ENCODE measurements at regions not wholly inside any gene's neighbourhood (a gene's known extent, or its start where the extent isn't known, plus 50 kb on each side); places are given as distances from the start of the nearest gene placed in this dataset.

DNA sequence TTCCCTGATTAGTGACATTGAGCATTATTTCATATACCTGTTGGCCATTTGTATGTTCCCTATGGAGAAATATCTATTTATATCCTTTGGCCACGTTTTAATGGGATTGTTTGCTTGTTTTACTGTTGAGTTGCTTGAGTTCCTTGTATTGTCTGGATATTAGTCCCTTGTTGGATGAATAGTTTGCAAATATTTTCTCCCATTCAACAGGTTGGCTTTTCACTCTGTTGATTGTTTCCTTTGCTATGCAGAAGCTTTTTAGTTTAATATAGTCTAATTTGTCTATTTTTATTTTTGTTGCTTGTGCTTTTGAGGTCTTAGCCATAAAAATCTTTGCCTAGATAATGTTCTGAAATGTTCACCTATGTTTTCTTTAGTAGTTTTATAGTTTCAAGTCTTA is 60.2 kb upstream of the HUWE1 start:
- H3K4me1 ChIP-seq = no peaks in the 10 kb centered on the region
- H3K4me3 ChIP-seq = no peak overlapping the region
- TF ChIP-seq, protein P1, sequence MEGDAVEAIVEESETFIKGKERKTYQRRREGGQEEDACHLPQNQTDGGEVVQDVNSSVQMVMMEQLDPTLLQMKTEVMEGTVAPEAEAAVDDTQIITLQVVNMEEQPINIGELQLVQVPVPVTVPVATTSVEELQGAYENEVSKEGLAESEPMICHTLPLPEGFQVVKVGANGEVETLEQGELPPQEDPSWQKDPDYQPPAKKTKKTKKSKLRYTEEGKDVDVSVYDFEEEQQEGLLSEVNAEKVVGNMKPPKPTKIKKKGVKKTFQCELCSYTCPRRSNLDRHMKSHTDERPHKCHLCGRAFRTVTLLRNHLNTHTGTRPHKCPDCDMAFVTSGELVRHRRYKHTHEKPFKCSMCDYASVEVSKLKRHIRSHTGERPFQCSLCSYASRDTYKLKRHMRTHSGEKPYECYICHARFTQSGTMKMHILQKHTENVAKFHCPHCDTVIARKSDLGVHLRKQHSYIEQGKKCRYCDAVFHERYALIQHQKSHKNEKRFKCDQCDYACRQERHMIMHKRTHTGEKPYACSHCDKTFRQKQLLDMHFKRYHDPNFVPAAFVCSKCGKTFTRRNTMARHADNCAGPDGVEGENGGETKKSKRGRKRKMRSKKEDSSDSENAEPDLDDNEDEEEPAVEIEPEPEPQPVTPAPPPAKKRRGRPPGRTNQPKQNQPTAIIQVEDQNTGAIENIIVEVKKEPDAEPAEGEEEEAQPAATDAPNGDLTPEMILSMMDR (IDR thresholded peaks at IDR 0.05 in 4 of 5, conservative IDR thresholded peaks at IDR 0.05 in 1 of 5) = no peak
- no peak for TF ChIP-seq POLR2A (IDR thresholded peaks at IDR 0.05)
- intact Hi-C loops (cut with DNase I; ENCODE audit: low total_unique reads) (no loop called here), in situ Hi-C loops (cut with MboI; ENCODE audit: low sequenced_read_pairs in 4 of 4) (loop anchor here in 1 of 4 donors (25.0 kb wide), 1 partner anchor 91 kb away; no protein-coding TSS in a partner anchor)
- DNase-seq (no peak), ATAC-seq (no peak)
- no peaks in the 10 kb centered on the region for H3K36me3 ChIP-seq
- H3K27ac ChIP-seq = no peak overlapping the region
- no peaks in the 10 kb centered on the region for H3K27me3 ChIP-seq
- no peaks in the 10 kb centered on the region for H3K9me3 ChIP-seq

DNA sequence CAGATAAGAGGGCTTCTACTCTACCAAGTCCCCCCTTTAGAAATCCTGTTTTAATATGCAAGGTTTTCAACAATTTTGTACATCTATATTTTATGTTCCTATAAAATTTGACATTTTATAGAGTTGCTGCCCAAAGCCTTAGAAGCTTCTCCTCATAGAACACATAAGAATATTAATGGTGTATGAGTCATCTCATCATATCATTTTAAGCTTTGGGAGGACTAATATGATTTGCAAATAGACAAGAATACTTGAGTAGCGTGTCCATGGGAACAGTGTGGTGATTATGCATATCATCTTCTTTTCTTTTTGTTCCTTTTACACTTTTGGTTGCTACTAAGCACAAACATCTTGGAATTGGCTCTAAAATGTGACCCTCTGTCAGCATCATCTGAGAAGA is 56.7 kb upstream of the HUWE1 start:
- DNase-seq (no peak), ATAC-seq (no peak)
- intact Hi-C loops (cut with DNase I; ENCODE audit: low total_unique reads) = no loop called here
- Histone ChIP-seq H3K4me3 (no peak overlapping the region), H3K36me3 (no peaks in the 10 kb centered on the region), H3K9me3 (no peaks in the 10 kb centered on the region), H3K27me3 (peaks cover 0 to 2% (median 0%) of the 10 kb centered on the region in 3 donors), H3K27ac (no peak overlapping the region), H3K4me1 (no peaks in the 10 kb centered on the region)
- TF ChIP-seq, protein P1 (IDR thresholded peaks at IDR 0.05 in 4 of 5, conservative IDR thresholded peaks at IDR 0.05 in 1 of 5) = no peak
- no peak for TF ChIP-seq POLR2A (IDR thresholded peaks at IDR 0.05)
- in situ Hi-C loops (cut with MboI; ENCODE audit: low sequenced_read_pairs in 4 of 4) = loop anchor here in 1 of 4 donors (25.0 kb wide), 1 partner anchor 94 kb away; no protein-coding TSS in a partner anchor

DNA sequence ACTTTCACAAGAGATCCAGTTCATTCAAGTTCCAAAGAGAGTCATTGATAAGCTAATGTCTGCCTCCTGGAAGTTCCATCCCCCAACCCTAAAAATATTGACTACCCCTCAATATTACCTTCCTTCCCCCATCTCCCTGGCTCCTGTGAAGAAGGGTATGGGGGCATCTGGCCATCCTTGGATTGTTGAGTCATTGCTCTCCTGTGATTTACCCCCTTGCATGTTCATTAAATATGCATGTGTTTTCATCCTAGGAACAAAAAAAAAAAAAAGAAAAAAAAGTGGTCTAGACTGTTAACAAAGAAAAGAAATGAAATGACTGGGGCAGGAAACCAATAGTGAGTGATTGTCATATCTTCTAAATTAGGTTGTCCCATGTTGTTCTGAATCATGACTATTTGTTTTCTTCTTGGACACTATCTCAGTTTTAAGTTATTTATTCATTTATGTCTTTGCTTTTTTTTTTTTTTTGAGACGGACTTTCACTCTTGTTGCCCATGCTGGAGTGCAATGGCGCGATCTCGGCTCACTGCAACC is 51.9 kb upstream of the HUWE1 start:
- no peak overlapping the region for H3K27ac ChIP-seq
- intact Hi-C loops (cut with DNase I; ENCODE audit: low total_unique reads) (no loop called here), in situ Hi-C loops (cut with MboI; ENCODE audit: low sequenced_read_pairs in 4 of 4) (loop anchor here in 1 of 4 donors (25.0 kb wide), 1 partner anchor 99 kb away; no protein-coding TSS in a partner anchor)
- ATAC-seq = no peak
- no peak for TF ChIP-seq POLR2A (IDR thresholded peaks at IDR 0.05)
- TF ChIP-seq, protein P1 (IDR thresholded peaks at IDR 0.05 in 4 of 5, conservative IDR thresholded peaks at IDR 0.05 in 1 of 5) = no peak
- no peaks in the 10 kb centered on the region for H3K9me3 ChIP-seq
- no peaks in the 10 kb centered on the region for H3K36me3 ChIP-seq
- no peaks in the 10 kb centered on the region for H3K4me1 ChIP-seq
- DNase-seq = no peak
- H3K27me3 ChIP-seq = peaks cover 0 to 2% (median 0%) of the 10 kb centered on the region in 3 donors
- H3K4me3 ChIP-seq = no peak overlapping the region

All from gastrocnemius medialis (tissue), 4 donors.